DND-41 (cell line): ENCODE measurements at regions not wholly inside any gene's neighbourhood (a gene's known extent, or its start where the extent isn't known, plus 50 kb on each side); places are given as distances from the start of the nearest gene placed in this dataset.
"Not testable (repeated sequence)": the region's sequence is repeated elsewhere in the genome, so short reads cannot be mapped to it uniquely, and the experiment has no call there.

Experiments used
- ATAC-seq: fragments of 200-7000 bp; cut with Tn5 transposase; 3 replicates; pipeline ENCODE4 v1.9.1; 2021; ENCODE audit warnings: low read depth; ENCODE audit not compliant: insufficient read depth
- DNase-seq: peaks from one replicate; pipeline ENCODE4 v3.0.0-alpha.2; 2020
- H2AFZ ChIP-seq: 2 replicates; pipeline ENCODE4 v1.6.0; 2012; ENCODE audit warnings: low read depth, low read length
- H3K27ac ChIP-seq: 2 replicates; pipeline ENCODE4 v1.5.1; 2012; ENCODE audit warnings: low read length, inconsistent platforms
- H3K27me3 ChIP-seq: fragments of 200-600 bp; sonication (generic); 2 replicates; pipeline ENCODE4 v1.6.0; 2012; ENCODE audit warnings: low read length, mild to moderate bottlenecking, inconsistent platforms; ENCODE audit not compliant: insufficient read depth, poor library complexity
- H3K36me3 ChIP-seq: 2 replicates; pipeline ENCODE4 v1.5.1; 2012; ENCODE audit warnings: low read length, inconsistent platforms; ENCODE audit not compliant: insufficient read depth
- H3K4me1 ChIP-seq: 2 replicates; pipeline ENCODE4 v1.5.1; 2012; ENCODE audit warnings: mild to moderate bottlenecking, low read length; ENCODE audit not compliant: insufficient read depth
- H3K4me2 ChIP-seq: 2 replicates; pipeline ENCODE4 v1.6.0; 2012; ENCODE audit warnings: mild to moderate bottlenecking, moderate library complexity, low read length, inconsistent platforms; ENCODE audit not compliant: insufficient read depth
- H3K4me3 ChIP-seq, 2 experiments: fragments of 200-600 bp in 1 of 2; shearing (Covaris generic) in 1 of 2; 2 replicates each; pipeline ENCODE4 v1.5.1; 2012 to 2016; ENCODE audit warnings: inconsistent platforms in 2 of 2, low read length in 2 of 2, mild to moderate bottlenecking in 2 of 2, low read depth in 1 of 2, moderate library complexity in 1 of 2
- H3K79me2 ChIP-seq: 2 replicates; pipeline ENCODE4 v1.6.0; 2012; ENCODE audit warnings: low read length, inconsistent platforms; ENCODE audit not compliant: insufficient read depth
- H3K9ac ChIP-seq: 2 replicates; pipeline ENCODE4 v1.6.0; 2012; ENCODE audit warnings: low read depth, mild to moderate bottlenecking, inconsistent platforms, low read length, moderate library complexity
- H3K9me3 ChIP-seq: 2 replicates; pipeline ENCODE4 v1.5.1; 2012; ENCODE audit warnings: low read length, moderate library complexity, mild to moderate bottlenecking, inconsistent platforms; ENCODE audit not compliant: insufficient read depth, severe bottlenecking
- H4K20me1 ChIP-seq: 2 replicates; pipeline ENCODE4 v1.6.0; 2012; ENCODE audit warnings: low read length; ENCODE audit not compliant: insufficient read depth
- CTCF ChIP-seq: IDR thresholded peaks from 2 replicates; pipeline ENCODE4 v1.5.1; 2012; ENCODE audit warnings: borderline replicate concordance, low read length, moderate library complexity, mild to moderate bottlenecking; ENCODE audit not compliant: poor library complexity, severe bottlenecking; ENCODE audit errors: extremely low read depth
- EZH2 ChIP-seq: IDR thresholded peaks from 3 replicates; pipeline ENCODE4 v1.6.1; 2012; ENCODE audit warnings: borderline replicate concordance, low read depth, mild to moderate bottlenecking, moderate library complexity, low read length, inconsistent platforms; ENCODE audit not compliant: severe bottlenecking

- no peak overlapping the region for H3K4me2 ChIP-seq
- no peak overlapping the region for H2AFZ ChIP-seq
- no peaks in the 10 kb centered on the region for H3K4me1 ChIP-seq
- no peaks in the 10 kb centered on the region for H3K36me3 ChIP-seq
- H3K9ac ChIP-seq = no peak overlapping the region
- no peak overlapping the region for H3K4me3 ChIP-seq
- TF ChIP-seq CTCF = no peak
- no peak for TF ChIP-seq EZH2
- H3K9me3 ChIP-seq = no peaks in the 10 kb centered on the region
- DNase-seq (no peak), ATAC-seq (no peak)
- no peaks in the 10 kb centered on the region for H3K79me2 ChIP-seq
- no peak overlapping the region for H3K27ac ChIP-seq
- H4K20me1 ChIP-seq = no peaks in the 10 kb centered on the region
- H3K27me3 ChIP-seq = no peaks in the 10 kb centered on the region
Measured at GRCh38 chr6:91895599-91896285, 1308.9 kb upstream of the MAP3K7 start.

GRCh38 chr6:91886183-91886795 is 1299.4 kb upstream of the MAP3K7 start:
- no peak for TF ChIP-seq CTCF
- TF ChIP-seq EZH2 = no peak
- Histone ChIP-seq H3K79me2 (no peaks in the 10 kb centered on the region), H3K36me3 (no peaks in the 10 kb centered on the region), H3K4me2 (no peak overlapping the region), H2AFZ (no peak overlapping the region), H3K4me3 (no peak overlapping the region), H3K9ac (no peak overlapping the region), H3K4me1 (no peaks in the 10 kb centered on the region), H3K27ac (no peak overlapping the region), H3K27me3 (no peaks in the 10 kb centered on the region), H3K9me3 (peaks cover 10% of the 10 kb centered on the region), H4K20me1 (no peaks in the 10 kb centered on the region)
- ATAC-seq (no peak), DNase-seq (no peak)

GRCh38 chr6:91881791-91882190 is 1294.9 kb upstream of the MAP3K7 start:
- H3K79me2 ChIP-seq, H4K20me1 ChIP-seq, H2AFZ ChIP-seq, ATAC-seq, H3K9ac ChIP-seq, H3K36me3 ChIP-seq, H3K27me3 ChIP-seq, H3K4me3 ChIP-seq, DNase-seq, H3K9me3 ChIP-seq, H3K4me1 ChIP-seq, H3K27ac ChIP-seq, H3K4me2 ChIP-seq: not testable (repeated sequence)

- Histone ChIP-seq H4K20me1 (no peaks in the 10 kb centered on the region), H3K4me2 (no peak overlapping the region), H3K9me3 (no peaks in the 10 kb centered on the region), H3K9ac (no peak overlapping the region), H3K4me3 (no peak overlapping the region), H3K79me2 (no peaks in the 10 kb centered on the region), H3K4me1 (no peaks in the 10 kb centered on the region), H3K27me3 (no peaks in the 10 kb centered on the region), H2AFZ (no peak overlapping the region), H3K27ac (no peak overlapping the region), H3K36me3 (no peaks in the 10 kb centered on the region)
- DNase-seq = no peak
- no peak for ATAC-seq
- TF ChIP-seq CTCF = no peak
- TF ChIP-seq EZH2 = no peak
Measured at GRCh38 chr6:91879386-91879995, 1292.6 kb upstream of the MAP3K7 start.
